ENCODE measurements at regions not wholly inside any gene's neighbourhood (a gene's known extent, or its start where the extent isn't known, plus 50 kb on each side); places are given as distances from the start of the nearest gene placed in this dataset.

DNA sequence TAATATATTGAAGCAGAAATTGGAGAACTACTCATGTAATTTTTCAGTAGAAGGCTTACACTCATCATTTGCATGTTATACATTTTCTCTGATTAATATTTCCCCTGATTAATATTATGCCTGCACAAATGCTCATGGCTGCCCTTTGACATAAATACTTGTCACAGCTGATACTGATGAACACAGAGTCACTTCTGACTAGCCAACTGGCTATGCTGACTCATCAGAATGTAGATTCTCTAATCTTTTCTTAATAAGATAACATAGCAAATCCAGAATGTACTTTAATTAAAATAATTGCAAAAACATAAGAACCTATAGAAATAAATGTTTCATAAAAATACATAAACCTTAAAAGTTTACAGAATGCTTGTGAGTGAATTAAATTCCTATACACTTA lies 52.4 kb upstream of the C4orf54 start:
- TF ChIP-seq, protein P1, sequence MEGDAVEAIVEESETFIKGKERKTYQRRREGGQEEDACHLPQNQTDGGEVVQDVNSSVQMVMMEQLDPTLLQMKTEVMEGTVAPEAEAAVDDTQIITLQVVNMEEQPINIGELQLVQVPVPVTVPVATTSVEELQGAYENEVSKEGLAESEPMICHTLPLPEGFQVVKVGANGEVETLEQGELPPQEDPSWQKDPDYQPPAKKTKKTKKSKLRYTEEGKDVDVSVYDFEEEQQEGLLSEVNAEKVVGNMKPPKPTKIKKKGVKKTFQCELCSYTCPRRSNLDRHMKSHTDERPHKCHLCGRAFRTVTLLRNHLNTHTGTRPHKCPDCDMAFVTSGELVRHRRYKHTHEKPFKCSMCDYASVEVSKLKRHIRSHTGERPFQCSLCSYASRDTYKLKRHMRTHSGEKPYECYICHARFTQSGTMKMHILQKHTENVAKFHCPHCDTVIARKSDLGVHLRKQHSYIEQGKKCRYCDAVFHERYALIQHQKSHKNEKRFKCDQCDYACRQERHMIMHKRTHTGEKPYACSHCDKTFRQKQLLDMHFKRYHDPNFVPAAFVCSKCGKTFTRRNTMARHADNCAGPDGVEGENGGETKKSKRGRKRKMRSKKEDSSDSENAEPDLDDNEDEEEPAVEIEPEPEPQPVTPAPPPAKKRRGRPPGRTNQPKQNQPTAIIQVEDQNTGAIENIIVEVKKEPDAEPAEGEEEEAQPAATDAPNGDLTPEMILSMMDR (IDR thresholded peaks at IDR 0.05; ENCODE audit: borderline replicate concordance), result no peak
- DNase-seq, result no peak
- H3K4me3 ChIP-seq, result no peak overlapping the region
- H3K27ac ChIP-seq (replicated peaks), result no peak overlapping the region
- no peaks in the 10 kb centered on the region for H3K9me3 ChIP-seq (replicated peaks)
- H3K27me3 ChIP-seq (ENCODE audit: low read depth), result no peaks in the 10 kb centered on the region
- intact Hi-C loops (cut with micrococcal nuclease), result loop anchor here (10.0 kb wide), 1 partner anchor 135 kb away; the partner anchor contains the start of gene MTTP
- peaks cover 23% of the 10 kb centered on the region for H3K4me1 ChIP-seq
- H3K36me3 ChIP-seq, result no peaks in the 10 kb centered on the region

DNA sequence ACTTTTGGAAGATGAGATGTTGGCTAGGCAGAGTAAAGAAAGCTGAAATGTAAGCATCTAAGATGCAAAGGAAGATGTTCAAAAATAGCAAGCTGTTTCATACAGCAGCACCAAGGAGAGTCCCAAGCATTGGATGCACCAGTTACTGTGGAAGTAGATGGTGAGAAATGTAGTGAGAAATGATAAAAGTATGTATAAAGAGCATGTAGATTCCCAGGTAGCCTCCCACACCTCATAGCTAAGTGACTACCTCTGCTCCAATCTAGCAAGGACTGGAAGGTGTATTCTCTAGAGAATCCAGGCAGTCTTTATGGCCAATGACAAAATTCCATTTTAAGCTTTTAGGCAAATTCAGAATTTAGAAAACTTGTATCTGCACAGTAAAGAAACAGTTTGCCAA lies 50.9 kb upstream of the C4orf54 start:
- intact Hi-C loops (cut with micrococcal nuclease), result no loop called here
- peaks cover 10% of the 10 kb centered on the region for H3K4me1 ChIP-seq
- DNase-seq, result no peak
- TF ChIP-seq, protein P1 (IDR thresholded peaks at IDR 0.05; ENCODE audit: borderline replicate concordance), result no peak
- no peaks in the 10 kb centered on the region for H3K36me3 ChIP-seq
- no peaks in the 10 kb centered on the region for H3K27me3 ChIP-seq (ENCODE audit: low read depth)
- H3K9me3 ChIP-seq (replicated peaks), result peaks cover 6% of the 10 kb centered on the region
- no peak overlapping the region for H3K4me3 ChIP-seq
- no peak overlapping the region for H3K27ac ChIP-seq (replicated peaks)

Data from left ventricle myocardium inferior (tissue), 1 donor.